ENCODE measurements at regions not wholly inside any gene's neighbourhood (a gene's known extent, or its start where the extent isn't known, plus 50 kb on each side); places are given as distances from the start of the nearest gene placed in this dataset.

GRCh38 chr12:11584221-11584855 lies 65.1 kb upstream of the ETV6 start:
- no peak for TF ChIP-seq CTCF (conservative IDR thresholded peaks at IDR 0.05; ENCODE audit: low read depth)
- CTCF ChIA-PET = interaction anchor here (5.6 kb wide), 1 partner anchor 449 kb away, joined by 45 read pairs; no protein-coding TSS in a partner anchor
- POLR2A ChIA-PET (ENCODE audit: low non-redundant PET) = no interaction called here
- H3K27ac ChIP-seq = no peak overlapping the region
- no peak for DNase-seq (ENCODE audit: low spot score)

- CTCF ChIA-PET = no interaction called here
- no peak for TF ChIP-seq CTCF (conservative IDR thresholded peaks at IDR 0.05; ENCODE audit: low read depth)
- no peak for DNase-seq (ENCODE audit: low spot score)
- POLR2A ChIA-PET (ENCODE audit: low non-redundant PET) = no interaction called here
- H3K27ac ChIP-seq = no peak overlapping the region
Measured at GRCh38 chr12:11592484-11592883, 57.0 kb upstream of the ETV6 start.

GRCh38 chr12:11593013-11593412 lies 56.5 kb upstream of the ETV6 start:
- TF ChIP-seq CTCF (conservative IDR thresholded peaks at IDR 0.05; ENCODE audit: low read depth) = no peak
- H3K27ac ChIP-seq = no peak overlapping the region
- ChIA-PET POLR2A (ENCODE audit: low non-redundant PET) (no interaction called here), CTCF (no interaction called here)
- no peak for DNase-seq (ENCODE audit: low spot score)

GRCh38 chr12:11595080-11595479 lies 54.4 kb upstream of the ETV6 start:
- TF ChIP-seq CTCF (conservative IDR thresholded peaks at IDR 0.05; ENCODE audit: low read depth) = no peak
- no peak overlapping the region for H3K27ac ChIP-seq
- ChIA-PET POLR2A (ENCODE audit: low non-redundant PET) (no interaction called here), CTCF (interaction anchor here (0.6 kb wide), 1 partner anchor 239 kb away, joined by 5 read pairs; no protein-coding TSS in a partner anchor)
- no peak for DNase-seq (ENCODE audit: low spot score)

GRCh38 chr12:11596141-11596540 lies 53.3 kb upstream of the ETV6 start:
- ChIA-PET POLR2A (ENCODE audit: low non-redundant PET) (no interaction called here), CTCF (no interaction called here)
- no peak overlapping the region for H3K27ac ChIP-seq
- TF ChIP-seq CTCF (conservative IDR thresholded peaks at IDR 0.05; ENCODE audit: low read depth) = no peak
- no peak for DNase-seq (ENCODE audit: low spot score)

- ChIA-PET CTCF (no interaction called here), POLR2A (ENCODE audit: low non-redundant PET) (no interaction called here)
Measured at GRCh38 chr12:11598900-11599299, 50.6 kb upstream of the ETV6 start.

More at GRCh38 chr12:11598900-11599299, 50.6 kb upstream of the ETV6 start:
- DNase-seq (ENCODE audit: low spot score) = no peak
- TF ChIP-seq CTCF (conservative IDR thresholded peaks at IDR 0.05; ENCODE audit: low read depth) = no peak
- H3K27ac ChIP-seq = no peak overlapping the region
